H1 (cell line): ENCODE measurements at regions not wholly inside any gene's neighbourhood (a gene's known extent, or its start where the extent isn't known, plus 50 kb on each side); places are given as distances from the start of the nearest gene placed in this dataset.

ENCODE experiments used
- CTCF ChIA-PET: fragments of 300-600 bp; sonication (Branson Sonifier 250); formaldehyde crosslinking; loops from one replicate; lab custom pipeline; 2021; ENCODE audit not compliant: partially characterized antibody; lab: Charles Lee
- POLR2A ChIA-PET: fragments of 300-600 bp; sonication (Branson Sonifier 250); formaldehyde crosslinking; loops from one replicate; lab custom pipeline; 2021; ENCODE audit warnings: inconsistent platforms; ENCODE audit not compliant: partially characterized antibody; lab: Charles Lee
- DNase-seq, 2 experiments: peaks; one replicate each; pipeline versions ENCODE4 v3.0.0 to v3.0.0-alpha.2; 2010 to 2022; ENCODE audit warnings: low spot score in 2 of 2, low read depth in 1 of 2, mixed read lengths in 1 of 2
- FAIRE-seq: peaks from 2 replicates; lab custom pipeline; 2011; peaks lifted over from hg19 to GRCh38; lab: Jason Lieb, UNC
- H2AFZ ChIP-seq: 2 replicates; pipeline ENCODE4 v1.8.1; 2012; ENCODE audit warnings: low read length, inconsistent platforms
- H2AK5ac ChIP-seq: 2 replicates; pipeline ENCODE4 v1.6.1; 2013; ENCODE audit warnings: low read depth, low read length
- H2BK120ac ChIP-seq: replicated peaks from 2 replicates; pipeline ENCODE3; 2013; ENCODE audit warnings: low read depth, low read length, inconsistent platforms
- H2BK12ac ChIP-seq: 2 replicates; pipeline ENCODE4 v1.6.1; 2013; ENCODE audit warnings: low read depth, low read length
- H2BK15ac ChIP-seq: 2 replicates; pipeline ENCODE4 v1.6.1; 2013; ENCODE audit warnings: low read length
- H2BK20ac ChIP-seq: 2 replicates; pipeline ENCODE4 v1.6.1; 2013; ENCODE audit warnings: low read length
- H2BK5ac ChIP-seq: 2 replicates; pipeline ENCODE4 v1.6.1; 2013; ENCODE audit warnings: low read depth, low read length
- H3K14ac ChIP-seq: 2 replicates; pipeline ENCODE4 v1.6.1; 2013; ENCODE audit warnings: inconsistent platforms; ENCODE audit not compliant: insufficient read length
- H3K18ac ChIP-seq: 2 replicates; pipeline ENCODE4 v1.6.1; 2013; ENCODE audit warnings: low read length; ENCODE audit errors: extremely low read depth
- H3K23ac ChIP-seq: 2 replicates; pipeline ENCODE4 v1.6.1; 2013; ENCODE audit warnings: inconsistent platforms; ENCODE audit not compliant: insufficient read length
- H3K23me2 ChIP-seq: 2 replicates; pipeline ENCODE4 v1.6.1; 2013; ENCODE audit warnings: low read depth, low read length
- H3K27ac ChIP-seq: 2 replicates; pipeline ENCODE4 v1.6.1; 2011; ENCODE audit warnings: low read depth, low read length, inconsistent platforms
- H3K27me3 ChIP-seq, 4 experiments: replicated peaks in 1 of 4; 1 replicate in 1 of 4; 2 replicates in 3 of 4; pipeline versions ENCODE4 v1.6.1 to v1.8.1; 2011 to 2013; ENCODE audit warnings: low read length in 3 of 4, mild to moderate bottlenecking in 3 of 4, inconsistent platforms in 2 of 4, mixed read lengths in 2 of 4, moderate library complexity in 1 of 4; ENCODE audit not compliant: control insufficient read depth in 3 of 4, insufficient read depth in 3 of 4; ENCODE audit errors: extremely low read depth in 1 of 4
- H3K36me3 ChIP-seq, 4 experiments: 2 replicates each; pipeline versions ENCODE4 v1.6.1 to v1.8.1; 2011 to 2013; ENCODE audit warnings: mild to moderate bottlenecking in 4 of 4, low read length in 3 of 4, moderate library complexity in 2 of 4, control low read depth in 1 of 4, inconsistent platforms in 1 of 4; ENCODE audit not compliant: insufficient read depth in 4 of 4, control insufficient read depth in 2 of 4
- H3K4ac ChIP-seq: replicated peaks from 2 replicates; pipeline ENCODE3; 2013; ENCODE audit warnings: low read length, low read depth, mixed read lengths, inconsistent platforms; ENCODE audit not compliant: insufficient read length
- H3K4me1 ChIP-seq, 4 experiments: replicated peaks in 1 of 4; 1 replicate in 1 of 4; 2 replicates in 3 of 4; pipeline versions ENCODE4 v1.6.1 to v1.8.1; 2011 to 2013; ENCODE audit warnings: low read length in 3 of 4, inconsistent platforms in 2 of 4, mixed read lengths in 1 of 4; ENCODE audit not compliant: insufficient read depth in 4 of 4, control insufficient read depth in 3 of 4
- H3K4me2 ChIP-seq, 2 experiments: 2 replicates each; pipeline versions ENCODE4 v1.6.1 to v1.8.1; 2011 to 2013; ENCODE audit warnings: low read depth in 2 of 2, low read length in 2 of 2, control low read depth in 1 of 2, inconsistent platforms in 1 of 2, mild to moderate bottlenecking in 1 of 2; ENCODE audit not compliant: insufficient read depth in 1 of 2
- H3K4me3 ChIP-seq, 4 experiments: fragments of 200-600, 300-600 bp in 1 of 4; sonication (generic), shearing (Covaris generic), sonication (Bioruptor Twin) in 1 of 4; 2 replicates each; pipeline versions ENCODE4 v1.5.1 to v1.8.1; 2011 to 2016; ENCODE audit warnings: low read length in 4 of 4, low read depth in 3 of 4, control low read depth in 2 of 4, inconsistent platforms in 2 of 4, mild to moderate bottlenecking in 2 of 4, mixed read lengths in 1 of 4, moderate library complexity in 1 of 4; ENCODE audit not compliant: insufficient read depth in 2 of 4; ENCODE audit errors: extremely low read depth in 1 of 4
- H3K56ac ChIP-seq: replicated peaks from 2 replicates; pipeline ENCODE3; 2013; ENCODE audit warnings: low read depth, mild to moderate bottlenecking, mixed read lengths, low read length, inconsistent platforms; ENCODE audit not compliant: insufficient read length
- H3K79me1 ChIP-seq: 2 replicates; pipeline ENCODE4 v1.6.1; 2013; ENCODE audit warnings: low read depth, low read length, control low read depth
- H3K79me2 ChIP-seq, 2 experiments: 2 replicates each; pipeline versions ENCODE4 v1.6.1 to v1.8.1; 2012 to 2013; ENCODE audit warnings: low read length in 2 of 2, mild to moderate bottlenecking in 2 of 2, inconsistent platforms in 1 of 2; ENCODE audit not compliant: insufficient read depth in 2 of 2, control insufficient read depth in 1 of 2
- H3K9ac ChIP-seq, 4 experiments: replicated peaks in 1 of 4; 1 replicate in 1 of 4; 2 replicates in 3 of 4; pipeline versions ENCODE4 v1.6.1 to v1.8.1; 2011 to 2013; ENCODE audit warnings: low read depth in 3 of 4, low read length in 3 of 4, control low read depth in 2 of 4, mild to moderate bottlenecking in 2 of 4, moderate library complexity in 2 of 4, inconsistent platforms in 1 of 4; ENCODE audit errors: extremely low read depth in 1 of 4
- H3K9me3 ChIP-seq, 2 experiments: 2 replicates each; pipeline versions ENCODE4 v1.6.1 to v1.8.1; 2012 to 2013; ENCODE audit warnings: mild to moderate bottlenecking in 2 of 2, moderate library complexity in 2 of 2, control low read depth in 1 of 2, inconsistent platforms in 1 of 2, low read depth in 1 of 2, low read length in 1 of 2, mixed read lengths in 1 of 2; ENCODE audit not compliant: insufficient read depth in 2 of 2
- H4K20me1 ChIP-seq, 2 experiments: replicated peaks in 1 of 2; 2 replicates each; pipeline versions ENCODE3 to v1.8.1; 2011 to 2013; ENCODE audit warnings: inconsistent platforms in 2 of 2, low read length in 2 of 2, mild to moderate bottlenecking in 1 of 2; ENCODE audit not compliant: insufficient read depth in 2 of 2, control insufficient read depth in 1 of 2
- H4K5ac ChIP-seq: 2 replicates; pipeline ENCODE4 v1.6.1; 2013; ENCODE audit warnings: low read length, low read depth, mixed read lengths, inconsistent platforms; ENCODE audit not compliant: insufficient read length
- H4K8ac ChIP-seq: 2 replicates; pipeline ENCODE4 v1.8.0; 2013; ENCODE audit warnings: mild to moderate bottlenecking, moderate library complexity, low read length, inconsistent platforms; ENCODE audit not compliant: insufficient read depth; ENCODE audit errors: extremely low read depth
- H4K91ac ChIP-seq: replicated peaks from 2 replicates; pipeline ENCODE3; 2013; ENCODE audit warnings: low read length, mixed read lengths, inconsistent platforms; ENCODE audit not compliant: insufficient read length
- CHD1 ChIP-seq: IDR thresholded peaks from 2 replicates; pipeline ENCODE4 v1.6.1; 2012; ENCODE audit warnings: low read depth, low read length, improper control_type of control experiment
- CHD2 ChIP-seq: IDR thresholded peaks from 2 replicates; pipeline ENCODE4 v1.6.1; 2012; ENCODE audit warnings: low read length, improper control_type of control experiment
- EP300 ChIP-seq, 2 experiments: IDR thresholded peaks; 1 replicate in 1 of 2; 2 replicates in 1 of 2; pipeline ENCODE4 v1.6.1; 2011 to 2012; ENCODE audit warnings: low read depth in 2 of 2, low read length in 2 of 2, mild to moderate bottlenecking in 2 of 2, borderline replicate concordance in 1 of 2, inconsistent platforms in 1 of 2, moderate library complexity in 1 of 2
- POLR2A ChIP-seq, 2 experiments: IDR thresholded peaks; 1 replicate in 1 of 2; 2 replicates in 1 of 2; pipeline ENCODE4 v1.6.1; 2011; ENCODE audit warnings: low read depth in 2 of 2, low read length in 2 of 2, mild to moderate bottlenecking in 2 of 2; ENCODE audit errors: control extremely low read depth in 1 of 2
- POLR2AphosphoS5 ChIP-seq: IDR thresholded peaks from 2 replicates; pipeline ENCODE4 v1.6.1; 2011; ENCODE audit warnings: low read depth, low read length
- RFX5 ChIP-seq: IDR thresholded peaks from 2 replicates; pipeline ENCODE4 v1.6.1; 2011; ENCODE audit warnings: low read depth, low read length, improper control_type of control experiment, borderline replicate concordance
- RXRA ChIP-seq: IDR thresholded peaks from 2 replicates; pipeline ENCODE4 v1.6.1; 2011; ENCODE audit warnings: low read depth, mild to moderate bottlenecking, low read length, moderate library complexity; ENCODE audit not compliant: insufficient read depth
- SP4 ChIP-seq: IDR thresholded peaks from 2 replicates; pipeline ENCODE4 v1.6.1; 2012; ENCODE audit warnings: low read length, inconsistent platforms
- YY1 ChIP-seq: IDR thresholded peaks from 2 replicates; pipeline ENCODE4 v1.6.1; 2011; ENCODE audit warnings: low read depth, mild to moderate bottlenecking, low read length
- WGBS, 2 experiments: shearing (Covaris generic) in 1 of 2; methylation state at CpG; one replicate each; pipeline versions ENCODE4 v1.1.6 to v1.1.7; 2013 to 2015; ENCODE audit warnings: low lambda C conversion rate in 2 of 2, mixed read lengths in 2 of 2, inconsistent platforms in 1 of 2, low coverage in 1 of 2, missing lambda C conversion rate in 1 of 2; ENCODE audit not compliant: insufficient replicate concordance in 2 of 2, insufficient coverage in 1 of 2, insufficient read length in 1 of 2; ENCODE audit errors: extremely low coverage in 1 of 2, missing lambda C conversion rate in 1 of 2; 5-methylcytosine and 5-hydroxymethylcytosine counted together
- TF ChIP-seq, protein P1 (sequence below): IDR thresholded peaks from 2 replicates; pipeline ENCODE4 v1.6.1; 2012; ENCODE audit warnings: inconsistent platforms
- TF ChIP-seq, protein P2 (sequence below): IDR thresholded peaks from 2 replicates; pipeline ENCODE4 v1.6.1; 2011; ENCODE audit warnings: low read length, improper control_type of control experiment
- TF ChIP-seq, protein P3 (sequence below): IDR thresholded peaks from 2 replicates; pipeline ENCODE4 v1.6.1; 2012; ENCODE audit warnings: low read length, inconsistent platforms

DNA sequence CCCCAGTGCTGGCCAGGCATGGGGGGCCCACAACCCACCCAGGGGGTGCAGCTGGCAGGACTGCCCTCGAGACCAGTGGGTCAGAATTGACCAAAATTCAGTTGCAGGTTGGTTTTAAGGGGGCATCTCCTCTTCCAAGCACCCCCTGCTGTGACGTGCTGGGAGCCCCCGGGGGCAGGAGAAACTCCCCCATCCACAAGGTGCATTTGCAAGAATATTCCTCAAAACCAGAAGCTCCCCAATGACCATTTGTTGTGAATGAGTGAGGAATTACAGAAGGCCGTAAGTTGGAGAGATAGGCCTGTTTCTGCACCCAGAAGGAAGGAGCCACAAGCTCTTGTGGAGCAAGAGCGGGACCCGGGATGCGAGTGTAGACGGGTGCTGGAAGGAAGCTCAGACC lies 414.5 kb downstream of the BRD1 start:
- no peak overlapping the region for H2BK12ac ChIP-seq
- no peak overlapping the region for H2BK120ac ChIP-seq
- H2BK5ac ChIP-seq: no peak overlapping the region
- no peaks in the 10 kb centered on the region for H3K36me3 ChIP-seq
- no peaks in the 10 kb centered on the region for H3K79me2 ChIP-seq
- no peak overlapping the region for H2BK20ac ChIP-seq
- CTCF ChIA-PET: interaction anchor here (1.2 to 1.6 kb wide), 2 partner anchors 15 to 53 kb away, joined by 3 to 4 read pairs; no protein-coding TSS in a partner anchor
- no peak overlapping the region for H3K27ac ChIP-seq
- no peak overlapping the region for H3K9ac ChIP-seq
- no peak for DNase-seq
- H3K23ac ChIP-seq: no peak overlapping the region
- no peak overlapping the region for H2AFZ ChIP-seq
- H4K20me1 ChIP-seq: no peaks in the 10 kb centered on the region
- H3K4me2 ChIP-seq: no peak overlapping the region
- no peak overlapping the region for H3K14ac ChIP-seq
- WGBS, 2 experiments: 89% methylated on average over 5 of the region's 8 CpGs; no CpG with 5 or more reads in 1 of the 2 experiments
- H4K8ac ChIP-seq: no peak overlapping the region
- H3K27me3 ChIP-seq: no peaks in the 10 kb centered on the region
- H3K9me3 ChIP-seq: no peaks in the 10 kb centered on the region
- no peak overlapping the region for H2BK15ac ChIP-seq
- no peak overlapping the region for H2AK5ac ChIP-seq
- H3K18ac ChIP-seq: no peak overlapping the region
- H3K23me2 ChIP-seq: no peaks in the 10 kb centered on the region; the same call in 1 of the 2 replicates
- no peak overlapping the region for H3K4ac ChIP-seq
- H4K91ac ChIP-seq: no peak overlapping the region
- H3K79me1 ChIP-seq: no peaks in the 10 kb centered on the region
- H4K5ac ChIP-seq: no peak overlapping the region
- H3K4me1 ChIP-seq: peaks cover 0 to 2% (median 0%) of the 10 kb centered on the region in 4 experiments; a peak in 1 of 7 replicates
- POLR2A ChIA-PET: no interaction called here
- H3K56ac ChIP-seq: no peak overlapping the region
- no peak for FAIRE-seq
- H3K4me3 ChIP-seq: no peak overlapping the region
- TF ChIP-seq EP300 (IDR thresholded peaks at IDR 0.05; ENCODE audit: borderline replicate concordance in 1 of 2, low read depth in 2 of 2, low read length in 2 of 2) (no peak), CHD2 (no peak), RXRA (no peak), YY1 (no peak), RFX5 (no peak), POLR2A (IDR thresholded peaks at IDR 0.05; ENCODE audit: control extremely low read depth in 1 of 2, low read depth in 2 of 2, low read length in 2 of 2) (no peak), CHD1 (no peak), SP4 (no peak), POLR2AphosphoS5 (no peak)
- TF ChIP-seq, protein P1, sequence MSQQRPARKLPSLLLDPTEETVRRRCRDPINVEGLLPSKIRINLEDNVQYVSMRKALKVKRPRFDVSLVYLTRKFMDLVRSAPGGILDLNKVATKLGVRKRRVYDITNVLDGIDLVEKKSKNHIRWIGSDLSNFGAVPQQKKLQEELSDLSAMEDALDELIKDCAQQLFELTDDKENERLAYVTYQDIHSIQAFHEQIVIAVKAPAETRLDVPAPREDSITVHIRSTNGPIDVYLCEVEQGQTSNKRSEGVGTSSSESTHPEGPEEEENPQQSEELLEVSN: no peak
- TF ChIP-seq, protein P2, sequence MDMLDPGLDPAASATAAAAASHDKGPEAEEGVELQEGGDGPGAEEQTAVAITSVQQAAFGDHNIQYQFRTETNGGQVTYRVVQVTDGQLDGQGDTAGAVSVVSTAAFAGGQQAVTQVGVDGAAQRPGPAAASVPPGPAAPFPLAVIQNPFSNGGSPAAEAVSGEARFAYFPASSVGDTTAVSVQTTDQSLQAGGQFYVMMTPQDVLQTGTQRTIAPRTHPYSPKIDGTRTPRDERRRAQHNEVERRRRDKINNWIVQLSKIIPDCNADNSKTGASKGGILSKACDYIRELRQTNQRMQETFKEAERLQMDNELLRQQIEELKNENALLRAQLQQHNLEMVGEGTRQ: no peak
- TF ChIP-seq, protein P3, sequence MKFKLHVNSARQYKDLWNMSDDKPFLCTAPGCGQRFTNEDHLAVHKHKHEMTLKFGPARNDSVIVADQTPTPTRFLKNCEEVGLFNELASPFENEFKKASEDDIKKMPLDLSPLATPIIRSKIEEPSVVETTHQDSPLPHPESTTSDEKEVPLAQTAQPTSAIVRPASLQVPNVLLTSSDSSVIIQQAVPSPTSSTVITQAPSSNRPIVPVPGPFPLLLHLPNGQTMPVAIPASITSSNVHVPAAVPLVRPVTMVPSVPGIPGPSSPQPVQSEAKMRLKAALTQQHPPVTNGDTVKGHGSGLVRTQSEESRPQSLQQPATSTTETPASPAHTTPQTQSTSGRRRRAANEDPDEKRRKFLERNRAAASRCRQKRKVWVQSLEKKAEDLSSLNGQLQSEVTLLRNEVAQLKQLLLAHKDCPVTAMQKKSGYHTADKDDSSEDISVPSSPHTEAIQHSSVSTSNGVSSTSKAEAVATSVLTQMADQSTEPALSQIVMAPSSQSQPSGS: no peak
